OCI-LY3 (cell line): ENCODE measurements at regions not wholly inside any gene's neighbourhood (a gene's known extent, or its start where the extent isn't known, plus 50 kb on each side); places are given as distances from the start of the nearest gene placed in this dataset.
"Not testable (repeated sequence)": the region's sequence is repeated elsewhere in the genome, so short reads cannot be mapped to it uniquely, and the experiment has no call there.

ENCODE experiments used
- H2AFZ ChIP-seq: fragments of 200-600, 300-600 bp; shearing (Covaris generic); 2 replicates; pipeline ENCODE4 v1.6.0; 2014; ENCODE audit warnings: antibody characterized with exemption, low read depth, low read length
- H3K27ac ChIP-seq: fragments of 200-600, 300-600 bp; sonication (generic); 2 replicates; pipeline ENCODE4 v1.5.1; 2014; ENCODE audit warnings: mild to moderate bottlenecking, low read length, moderate library complexity, mixed read lengths
- H3K27me3 ChIP-seq: fragments of 200-600, 300-600 bp; sonication (generic); 2 replicates; pipeline ENCODE4 v1.6.1; 2014; ENCODE audit warnings: low read depth, low read length, mixed read lengths
- H3K36me3 ChIP-seq: fragments of 200-600, 300-600 bp; sonication (generic); replicated peaks from 2 replicates; pipeline ENCODE3; 2014; ENCODE audit warnings: low read depth, low read length, mixed read lengths
- H3K4me1 ChIP-seq: fragments of 300-600, 200-600 bp; sonication (generic); 2 replicates; pipeline ENCODE4 v1.6.1; 2014; ENCODE audit warnings: low read length, mixed read lengths
- H3K4me2 ChIP-seq: fragments of 200-600, 300-600 bp; sonication (generic); 2 replicates; pipeline ENCODE4 v1.6.1; 2014; ENCODE audit warnings: low read length, mixed read lengths
- H3K4me3 ChIP-seq: fragments of 300-600, 200-600 bp; sonication (generic); 2 replicates; pipeline ENCODE4 v1.5.1; 2014; ENCODE audit warnings: antibody characterized with exemption, mild to moderate bottlenecking, low read length, moderate library complexity
- H3K79me2 ChIP-seq: fragments of 300-600, 200-600 bp; shearing (Covaris generic); 2 replicates; pipeline ENCODE4 v1.6.1; 2014; ENCODE audit warnings: mild to moderate bottlenecking, low read length, mixed read lengths
- H3K9ac ChIP-seq: fragments of 300-600, 200-600 bp; shearing (Covaris generic); 2 replicates; pipeline ENCODE4 v1.6.0; 2014; ENCODE audit warnings: mild to moderate bottlenecking, low read length, moderate library complexity
- H3K9me3 ChIP-seq: fragments of 200-600, 300-600 bp; shearing (Covaris generic); 2 replicates; pipeline ENCODE4 v1.6.1; 2014; ENCODE audit warnings: low read length, mixed read lengths; ENCODE audit not compliant: insufficient read depth
- H4K20me1 ChIP-seq: fragments of 200-600, 300-600 bp; sonication (generic); 2 replicates; pipeline ENCODE4 v1.6.1; 2016; ENCODE audit warnings: low read length, mixed read lengths; ENCODE audit not compliant: insufficient read depth
- CTCF ChIP-seq: fragments of 200-600, 300-600 bp; sonication (generic); IDR thresholded peaks from 2 replicates; pipeline ENCODE4 v1.5.1; 2014; ENCODE audit warnings: antibody characterized with exemption, low read length, low read depth
- EZH2phosphoT487 ChIP-seq: fragments of 200-600 bp; shearing (Covaris generic); IDR thresholded peaks from 2 replicates; pipeline ENCODE4 v1.6.1; 2018; ENCODE audit warnings: antibody characterized with exemption, mixed run types, low read depth

GRCh38 chr14:106083082-106083481, 556.7 kb downstream of the TMEM121 start:
- Histone ChIP-seq H2AFZ (no peak overlapping the region), H3K9ac (no peak overlapping the region), H3K9me3 (no peaks in the 10 kb centered on the region), H3K36me3 (no peaks in the 10 kb centered on the region), H3K27ac (no peak overlapping the region), H4K20me1 (no peaks in the 10 kb centered on the region), H3K79me2 (no peaks in the 10 kb centered on the region), H3K4me1 (no peaks in the 10 kb centered on the region), H3K27me3 (no peaks in the 10 kb centered on the region), H3K4me3 (no peak overlapping the region), H3K4me2 (no peak overlapping the region)
- TF ChIP-seq EZH2phosphoT487 (no peak), CTCF (no peak)

- H3K27ac ChIP-seq: no peak overlapping the region
- no peaks in the 10 kb centered on the region for H3K36me3 ChIP-seq
- no peaks in the 10 kb centered on the region for H3K4me1 ChIP-seq
- no peak overlapping the region for H3K4me3 ChIP-seq
- H3K27me3 ChIP-seq: no peaks in the 10 kb centered on the region
- H3K4me2 ChIP-seq: no peak overlapping the region
- no peaks in the 10 kb centered on the region for H3K9me3 ChIP-seq
- no peak overlapping the region for H2AFZ ChIP-seq
- no peaks in the 10 kb centered on the region for H4K20me1 ChIP-seq
- H3K79me2 ChIP-seq: no peaks in the 10 kb centered on the region
- TF ChIP-seq CTCF (no peak), EZH2phosphoT487 (no peak)
- H3K9ac ChIP-seq: no peak overlapping the region
These were observed 561.5 kb downstream of the TMEM121 start for GRCh38 chr14:106087837-106088236.

- H3K27me3 ChIP-seq, H3K9ac ChIP-seq, H3K4me1 ChIP-seq, H3K36me3 ChIP-seq, H2AFZ ChIP-seq, H3K9me3 ChIP-seq, H4K20me1 ChIP-seq, H3K4me3 ChIP-seq, H3K79me2 ChIP-seq, H3K27ac ChIP-seq, H3K4me2 ChIP-seq: not testable (repeated sequence)
These were observed 562.5 kb downstream of the TMEM121 start for GRCh38 chr14:106088860-106089259.

GRCh38 chr14:106094654-106095189, 568.3 kb downstream of the TMEM121 start:
- H2AFZ ChIP-seq: no peak overlapping the region
- H3K4me2 ChIP-seq: no peak overlapping the region
- no peaks in the 10 kb centered on the region for H3K9me3 ChIP-seq
- H3K79me2 ChIP-seq: no peaks in the 10 kb centered on the region
- no peak for TF ChIP-seq EZH2phosphoT487
- no peak for TF ChIP-seq CTCF
- H3K9ac ChIP-seq: no peak overlapping the region
- H3K36me3 ChIP-seq: no peaks in the 10 kb centered on the region
- H3K27ac ChIP-seq: no peak overlapping the region
- H4K20me1 ChIP-seq: no peaks in the 10 kb centered on the region
- H3K4me1 ChIP-seq: no peaks in the 10 kb centered on the region
- H3K4me3 ChIP-seq: no peak overlapping the region
- H3K27me3 ChIP-seq: no peaks in the 10 kb centered on the region

GRCh38 chr14:106107703-106108102, 581.3 kb downstream of the TMEM121 start:
- H3K27ac ChIP-seq: no peak overlapping the region
- H3K79me2 ChIP-seq: no peaks in the 10 kb centered on the region
- H3K36me3 ChIP-seq: no peaks in the 10 kb centered on the region
- H3K27me3 ChIP-seq: no peaks in the 10 kb centered on the region
- H2AFZ ChIP-seq: no peak overlapping the region
- no peaks in the 10 kb centered on the region for H4K20me1 ChIP-seq
- H3K4me1 ChIP-seq: no peaks in the 10 kb centered on the region
- TF ChIP-seq CTCF (no peak), EZH2phosphoT487 (no peak)
- no peaks in the 10 kb centered on the region for H3K9me3 ChIP-seq
- no peak overlapping the region for H3K4me2 ChIP-seq
- no peak overlapping the region for H3K9ac ChIP-seq
- no peak overlapping the region for H3K4me3 ChIP-seq
